ENCODE measurements at regions not wholly inside any gene's neighbourhood (a gene's known extent, or its start where the extent isn't known, plus 50 kb on each side); places are given as distances from the start of the nearest gene placed in this dataset.
"Not testable (repeated sequence)": the region's sequence is repeated elsewhere in the genome, so short reads cannot be mapped to it uniquely, and the experiment has no call there.

- in situ Hi-C loops (cut with HindIII; ENCODE audit: low sequenced_read_pairs), result no loop called here
Observed at GRCh38 chr7:115574681-115575291, 455.8 kb downstream of the TFEC start.

- in situ Hi-C loops (cut with HindIII; ENCODE audit: low sequenced_read_pairs), result no loop called here
Observed at GRCh38 chr7:115572111-115572510, 458.5 kb downstream of the TFEC start.

GRCh38 chr7:115561335-115562110 is 469.0 kb downstream of the TFEC start:
- in situ Hi-C loops (cut with HindIII; ENCODE audit: low sequenced_read_pairs), result no loop called here

- in situ Hi-C loops (cut with HindIII; ENCODE audit: low sequenced_read_pairs), result no loop called here
Observed at GRCh38 chr7:115559877-115560276, 470.7 kb downstream of the TFEC start.

GRCh38 chr7:115558161-115558560 is 472.4 kb downstream of the TFEC start:
- in situ Hi-C loops (cut with HindIII; ENCODE audit: low sequenced_read_pairs), result no loop called here

- in situ Hi-C loops (cut with HindIII; ENCODE audit: low sequenced_read_pairs), result not testable (repeated sequence)
Observed at GRCh38 chr7:115557296-115557695, 473.3 kb downstream of the TFEC start.

- in situ Hi-C loops (cut with HindIII; ENCODE audit: low sequenced_read_pairs), result no loop called here
Observed at GRCh38 chr7:115552766-115553165, 477.8 kb downstream of the TFEC start.

GRCh38 chr7:115549910-115550309 is 480.7 kb downstream of the TFEC start:
- in situ Hi-C loops (cut with HindIII; ENCODE audit: low sequenced_read_pairs), result no loop called here

GRCh38 chr7:115548756-115549155 is 481.8 kb downstream of the TFEC start:
- in situ Hi-C loops (cut with HindIII; ENCODE audit: low sequenced_read_pairs), result no loop called here

GRCh38 chr7:115546790-115547189 is 483.8 kb downstream of the TFEC start:
- in situ Hi-C loops (cut with HindIII; ENCODE audit: low sequenced_read_pairs), result no loop called here

GRCh38 chr7:115533785-115534184 is 496.8 kb downstream of the TFEC start:
- in situ Hi-C loops (cut with HindIII; ENCODE audit: low sequenced_read_pairs), result no loop called here

GRCh38 chr7:115526278-115526677 is 504.3 kb downstream of the TFEC start:
- in situ Hi-C loops (cut with HindIII; ENCODE audit: low sequenced_read_pairs), result no loop called here

GRCh38 chr7:115522174-115522573 is 508.4 kb downstream of the TFEC start:
- in situ Hi-C loops (cut with HindIII; ENCODE audit: low sequenced_read_pairs), result no loop called here

GRCh38 chr7:115516341-115516740 is 514.2 kb downstream of the TFEC start:
- in situ Hi-C loops (cut with HindIII; ENCODE audit: low sequenced_read_pairs), result no loop called here

- in situ Hi-C loops (cut with HindIII; ENCODE audit: low sequenced_read_pairs), result no loop called here
Observed at GRCh38 chr7:115511330-115511729, 519.2 kb downstream of the TFEC start.

- in situ Hi-C loops (cut with HindIII; ENCODE audit: low sequenced_read_pairs), result no loop called here
Observed at GRCh38 chr7:115505136-115505535, 525.4 kb downstream of the TFEC start.

GRCh38 chr7:115499956-115500355 is 530.6 kb downstream of the TFEC start:
- in situ Hi-C loops (cut with HindIII; ENCODE audit: low sequenced_read_pairs), result no loop called here

GRCh38 chr7:115496006-115496405 is 534.6 kb downstream of the TFEC start:
- in situ Hi-C loops (cut with HindIII; ENCODE audit: low sequenced_read_pairs), result no loop called here

- in situ Hi-C loops (cut with HindIII; ENCODE audit: low sequenced_read_pairs), result no loop called here
Observed at GRCh38 chr7:115494529-115495147, 535.9 kb downstream of the TFEC start.

- in situ Hi-C loops (cut with HindIII; ENCODE audit: low sequenced_read_pairs), result no loop called here
Observed at GRCh38 chr7:115493381-115493780, 537.2 kb downstream of the TFEC start.

- in situ Hi-C loops (cut with HindIII; ENCODE audit: low sequenced_read_pairs), result no loop called here
Observed at GRCh38 chr7:115491744-115492380, 538.7 kb downstream of the TFEC start.

- in situ Hi-C loops (cut with HindIII; ENCODE audit: low sequenced_read_pairs), result no loop called here
Observed at GRCh38 chr7:115479448-115479847, 551.1 kb downstream of the TFEC start.

All from DLD1 (cell line).